Endodermal cell (in vitro differentiated cells): ENCODE measurements at regions not wholly inside any gene's neighbourhood (a gene's known extent, or its start where the extent isn't known, plus 50 kb on each side); places are given as distances from the start of the nearest gene placed in this dataset.

Experiments
- DNase-seq: peaks from one replicate; pipeline ENCODE4 v3.0.0-alpha.2; 2017
- H3K27ac ChIP-seq: 2 replicates; pipeline ENCODE4 v1.5.1; 2013; ENCODE audit warnings: mild to moderate bottlenecking, low read depth, low read length, moderate library complexity
- H3K27me3 ChIP-seq: 2 replicates; pipeline ENCODE4 v1.6.1; 2013; ENCODE audit warnings: mild to moderate bottlenecking, low read length, moderate library complexity; ENCODE audit not compliant: insufficient read depth, control insufficient read depth, poor library complexity, severe bottlenecking
- H3K36me3 ChIP-seq: 2 replicates; pipeline ENCODE4 v1.7.0; 2013; ENCODE audit warnings: mild to moderate bottlenecking, low read length, moderate library complexity; ENCODE audit not compliant: control insufficient read depth, insufficient read depth
- H3K4me1 ChIP-seq: one replicate; pipeline ENCODE4 v1.7.0; 2013; ENCODE audit warnings: low read length; ENCODE audit not compliant: control insufficient read depth, insufficient read depth
- H3K4me3 ChIP-seq: 2 replicates; pipeline ENCODE4 v1.5.1; 2013; ENCODE audit warnings: mild to moderate bottlenecking, low read length, moderate library complexity
- H3K9ac ChIP-seq: 2 replicates; pipeline ENCODE4 v1.6.1; 2013; ENCODE audit warnings: mild to moderate bottlenecking, low read length, moderate library complexity; ENCODE audit not compliant: poor library complexity, severe bottlenecking; ENCODE audit errors: extremely low read depth
- H3K9me3 ChIP-seq: 2 replicates; pipeline ENCODE4 v1.6.1; 2013; ENCODE audit warnings: mild to moderate bottlenecking, low read length, moderate library complexity; ENCODE audit not compliant: control insufficient read depth
- H3K27ac Mint-ChIP-seq: 2 replicates; pipeline ENCODE4 v1.8.0; 2020; ENCODE audit warnings: mixed read lengths
- H3K27me3 Mint-ChIP-seq: 2 replicates; pipeline ENCODE4 v1.8.0; 2021; ENCODE audit warnings: mild to moderate bottlenecking, mixed read lengths; ENCODE audit not compliant: insufficient read depth
- H3K36me3 Mint-ChIP-seq: 2 replicates; pipeline ENCODE4 v1.8.0; 2020; ENCODE audit warnings: low read depth, mixed read lengths
- H3K4me1 Mint-ChIP-seq: 2 replicates; pipeline ENCODE4 v1.8.0; 2020; ENCODE audit warnings: mixed read lengths
- H3K4me3 Mint-ChIP-seq: 2 replicates; pipeline ENCODE4 v1.8.0; 2020; ENCODE audit warnings: mild to moderate bottlenecking, moderate library complexity, mixed read lengths
- H3K9me3 Mint-ChIP-seq: 2 replicates; pipeline ENCODE4 v1.8.0; 2020; ENCODE audit warnings: mild to moderate bottlenecking, mixed read lengths
- WGBS, 2 experiments: methylation state at CpG; one replicate each; pipeline versions ENCODE4 v1.1.5 to v1.1.7; 2013; ENCODE audit warnings: missing lambda C conversion rate in 2 of 2, mixed read lengths in 1 of 2; ENCODE audit not compliant: insufficient coverage in 1 of 2, insufficient read length in 1 of 2; 5-methylcytosine and 5-hydroxymethylcytosine counted together
- TF ChIP-seq, protein P1 (sequence below): fragments of 200-600 bp; sonication (generic); conservative IDR thresholded peaks from 2 replicates; pipeline ENCODE4 v1.5.0; 2021; ENCODE audit warnings: antibody characterized with exemption, mild to moderate bottlenecking

GRCh38 chr3:177822681-177823096 lies 625.4 kb upstream of the TBL1XR1 start:
- H3K27ac ChIP-seq: no peak overlapping the region
- H3K27ac Mint-ChIP-seq: no peak overlapping the region
- H3K9me3 Mint-ChIP-seq: no peaks in the 10 kb centered on the region

DNA sequence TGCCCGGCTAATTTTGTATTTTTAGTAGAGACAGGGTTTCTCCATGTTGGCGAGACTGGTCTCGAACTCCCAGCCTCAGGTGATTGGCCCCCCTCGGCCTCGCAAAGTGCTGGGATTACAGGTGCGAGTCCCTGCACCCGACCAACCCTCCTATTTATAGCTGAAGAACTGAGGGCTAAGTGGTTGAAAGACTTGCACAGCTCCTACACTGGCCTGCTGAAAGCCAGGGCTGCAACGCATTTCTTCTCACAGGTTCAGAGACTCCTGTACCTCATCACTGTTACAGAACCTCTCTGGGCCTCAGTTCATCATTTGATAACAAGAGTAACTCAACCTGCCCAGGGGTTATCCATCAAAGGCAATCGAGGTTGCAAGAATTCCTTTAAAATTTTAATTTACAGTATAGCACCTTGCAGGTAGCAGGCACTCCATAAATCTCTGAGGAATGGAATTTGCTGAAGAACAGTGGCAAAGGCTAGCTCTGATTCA lies 626.5 kb upstream of the TBL1XR1 start:
- Histone ChIP-seq H3K27ac (no peak overlapping the region), H3K36me3 (no peaks in the 10 kb centered on the region), H3K4me3 (no peak overlapping the region), H3K9me3 (no peaks in the 10 kb centered on the region), H3K9ac (no peak overlapping the region), H3K4me1 (no peaks in the 10 kb centered on the region), H3K27me3 (no peaks in the 10 kb centered on the region)
- Mint-ChIP-seq H3K36me3 (no peaks in the 10 kb centered on the region), H3K27ac (no peak overlapping the region), H3K4me3 (no peak overlapping the region), H3K27me3 (no peaks in the 10 kb centered on the region), H3K4me1 (peaks cover 8% of the 10 kb centered on the region), H3K9me3 (no peaks in the 10 kb centered on the region)
- 93 to 99% methylated on average over 8 to 9 of the region's 9 CpGs for WGBS, 2 experiments
- DNase-seq: no peak
- TF ChIP-seq, protein P1, sequence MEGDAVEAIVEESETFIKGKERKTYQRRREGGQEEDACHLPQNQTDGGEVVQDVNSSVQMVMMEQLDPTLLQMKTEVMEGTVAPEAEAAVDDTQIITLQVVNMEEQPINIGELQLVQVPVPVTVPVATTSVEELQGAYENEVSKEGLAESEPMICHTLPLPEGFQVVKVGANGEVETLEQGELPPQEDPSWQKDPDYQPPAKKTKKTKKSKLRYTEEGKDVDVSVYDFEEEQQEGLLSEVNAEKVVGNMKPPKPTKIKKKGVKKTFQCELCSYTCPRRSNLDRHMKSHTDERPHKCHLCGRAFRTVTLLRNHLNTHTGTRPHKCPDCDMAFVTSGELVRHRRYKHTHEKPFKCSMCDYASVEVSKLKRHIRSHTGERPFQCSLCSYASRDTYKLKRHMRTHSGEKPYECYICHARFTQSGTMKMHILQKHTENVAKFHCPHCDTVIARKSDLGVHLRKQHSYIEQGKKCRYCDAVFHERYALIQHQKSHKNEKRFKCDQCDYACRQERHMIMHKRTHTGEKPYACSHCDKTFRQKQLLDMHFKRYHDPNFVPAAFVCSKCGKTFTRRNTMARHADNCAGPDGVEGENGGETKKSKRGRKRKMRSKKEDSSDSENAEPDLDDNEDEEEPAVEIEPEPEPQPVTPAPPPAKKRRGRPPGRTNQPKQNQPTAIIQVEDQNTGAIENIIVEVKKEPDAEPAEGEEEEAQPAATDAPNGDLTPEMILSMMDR: no peak

More at GRCh38 chr3:177822681-177823096, 625.4 kb upstream of the TBL1XR1 start:
- H3K36me3 Mint-ChIP-seq: no peaks in the 10 kb centered on the region
- no peaks in the 10 kb centered on the region for H3K36me3 ChIP-seq
- WGBS, 2 experiments: 85 to 100% methylated on average over 2 of the region's 2 CpGs
- H3K27me3 ChIP-seq: no peaks in the 10 kb centered on the region
- peaks cover 8% of the 10 kb centered on the region for H3K4me1 Mint-ChIP-seq
- DNase-seq: no peak
- H3K4me3 Mint-ChIP-seq: no peak overlapping the region
- no peaks in the 10 kb centered on the region for H3K9me3 ChIP-seq
- H3K4me1 ChIP-seq: no peaks in the 10 kb centered on the region
- H3K27me3 Mint-ChIP-seq: no peaks in the 10 kb centered on the region
- no peak overlapping the region for H3K9ac ChIP-seq
- H3K4me3 ChIP-seq: no peak overlapping the region
- TF ChIP-seq, protein P1: no peak

DNA sequence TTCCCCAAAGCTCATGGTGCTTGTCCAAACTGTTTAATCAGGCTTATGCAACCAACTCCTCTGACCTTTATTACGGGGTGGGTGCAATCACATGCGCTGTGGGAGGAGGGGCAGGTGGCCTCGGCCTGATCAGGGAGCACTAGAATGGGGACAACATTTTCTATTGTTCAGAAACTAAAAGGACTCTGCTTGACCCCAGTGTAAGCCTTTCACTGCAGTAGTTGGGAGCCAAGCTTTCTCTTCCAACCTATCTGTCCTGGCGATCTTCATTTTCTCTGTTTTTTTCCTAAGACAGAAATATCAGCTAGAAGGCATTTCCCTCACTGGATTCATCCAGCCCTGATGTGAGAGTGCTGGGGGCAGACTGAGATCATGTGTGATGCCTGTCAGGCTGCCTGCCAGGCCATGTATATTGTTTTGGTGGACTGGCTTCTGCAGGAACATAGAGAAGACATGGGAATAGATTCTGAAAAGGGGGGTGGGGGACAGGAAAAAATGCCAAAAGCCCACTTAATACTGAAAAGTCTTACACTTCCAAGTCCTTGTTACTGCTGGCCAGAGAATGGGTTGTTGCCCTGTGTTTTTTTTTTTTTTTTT lies 627.0 kb upstream of the TBL1XR1 start:
- no peaks in the 10 kb centered on the region for H3K36me3 Mint-ChIP-seq
- 72 to 79% methylated on average over 2 to 4 of the region's 4 CpGs for WGBS, 2 experiments
- H3K27me3 Mint-ChIP-seq: no peaks in the 10 kb centered on the region
- no peak overlapping the region for H3K27ac ChIP-seq
- H3K4me1 Mint-ChIP-seq: peaks cover 8% of the 10 kb centered on the region
- no peak for DNase-seq
- H3K27ac Mint-ChIP-seq: no peak overlapping the region
- H3K4me3 ChIP-seq: no peak overlapping the region
- H3K27me3 ChIP-seq: no peaks in the 10 kb centered on the region
- no peaks in the 10 kb centered on the region for H3K4me1 ChIP-seq
- no peak overlapping the region for H3K9ac ChIP-seq
- no peaks in the 10 kb centered on the region for H3K9me3 Mint-ChIP-seq
- TF ChIP-seq, protein P1: no peak
- no peaks in the 10 kb centered on the region for H3K36me3 ChIP-seq
- H3K9me3 ChIP-seq: no peaks in the 10 kb centered on the region
- H3K4me3 Mint-ChIP-seq: no peak overlapping the region
